KMS-11 (cell line): ENCODE measurements at regions not wholly inside any gene's neighbourhood (a gene's known extent, or its start where the extent isn't known, plus 50 kb on each side); places are given as distances from the start of the nearest gene placed in this dataset.

Experiments
- H2AFZ ChIP-seq: fragments of 200-600 bp; sonication (generic); 2 replicates; pipeline ENCODE4 v1.6.1; 2016; ENCODE audit warnings: antibody characterized with exemption, mixed run types, low read depth
- H3K27ac ChIP-seq: fragments of 200-600 bp; sonication (generic); 2 replicates; pipeline ENCODE4 v1.6.1; 2016; ENCODE audit warnings: mild to moderate bottlenecking, mixed run types
- H3K27me3 ChIP-seq: fragments of 200-600 bp; sonication (generic); 2 replicates; pipeline ENCODE4 v1.6.1; 2017; ENCODE audit warnings: mild to moderate bottlenecking, low read depth, mixed run types, moderate library complexity; ENCODE audit not compliant: insufficient read depth
- H3K36me3 ChIP-seq: fragments of 200-600 bp; sonication (generic); 2 replicates; pipeline ENCODE4 v1.6.1; 2017; ENCODE audit warnings: mild to moderate bottlenecking, mixed run types; ENCODE audit not compliant: insufficient read depth
- H3K4me1 ChIP-seq: fragments of 200-600 bp; sonication (generic); 2 replicates; pipeline ENCODE4 v1.6.1; 2016; ENCODE audit warnings: mild to moderate bottlenecking, low read depth, mixed run types; ENCODE audit not compliant: poor library complexity, severe bottlenecking
- H3K4me2 ChIP-seq: fragments of 200-600 bp; sonication (generic); 2 replicates; pipeline ENCODE4 v1.7.0; 2016; ENCODE audit warnings: mild to moderate bottlenecking, mixed run types
- H3K4me3 ChIP-seq: fragments of 200-600 bp; sonication (generic); IDR thresholded peaks from 2 replicates; pipeline ENCODE4 v1.6.1; 2017; ENCODE audit warnings: low read depth, low read length, mixed read lengths; ENCODE audit not compliant: insufficient read depth
- H3K79me2 ChIP-seq: fragments of 200-600 bp; sonication (generic); 2 replicates; pipeline ENCODE4 v1.6.1; 2016; ENCODE audit warnings: low read depth, mixed run types; ENCODE audit not compliant: insufficient read depth
- H3K9ac ChIP-seq: fragments of 200-600 bp; sonication (generic); 2 replicates; pipeline ENCODE4 v1.6.1; 2016; ENCODE audit warnings: mild to moderate bottlenecking, mixed run types
- H4K20me1 ChIP-seq: fragments of 200-600 bp; sonication (generic); 2 replicates; pipeline ENCODE4 v1.6.1; 2016; ENCODE audit warnings: mild to moderate bottlenecking, mixed run types; ENCODE audit not compliant: insufficient read depth
- TF ChIP-seq, protein P1 (sequence below): fragments of 200-600 bp; sonication (generic); conservative IDR thresholded peaks from 2 replicates; pipeline ENCODE4 v1.6.1; 2017; ENCODE audit warnings: low read depth, mild to moderate bottlenecking, antibody characterized with exemption, low read length, moderate library complexity, mixed read lengths

DNA sequence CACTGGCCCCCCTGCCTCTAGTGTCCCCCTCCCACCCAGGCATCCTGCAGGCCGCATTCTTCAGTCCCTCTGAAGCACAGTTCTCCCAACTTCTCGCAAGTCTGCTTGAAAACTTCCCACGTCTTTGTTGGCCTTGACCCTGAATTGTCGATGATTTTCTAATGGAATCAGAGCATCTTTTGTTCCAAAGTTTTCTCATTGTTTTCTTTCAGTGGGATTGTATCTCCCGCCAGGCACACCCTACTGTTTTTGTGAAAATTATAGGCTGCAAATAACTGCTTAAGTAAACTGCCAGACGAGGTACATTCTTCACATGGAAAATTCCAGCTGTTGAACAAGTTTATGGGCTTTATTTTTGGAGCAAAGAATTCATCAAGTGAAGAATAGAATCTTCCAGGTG lies 122.6 kb upstream of the SLC25A48 start:
- Histone ChIP-seq H3K4me1 (no peaks in the 10 kb centered on the region), H3K79me2 (no peaks in the 10 kb centered on the region), H4K20me1 (no peaks in the 10 kb centered on the region), H3K27ac (no peak overlapping the region), H3K4me2 (no peak overlapping the region), H3K9ac (no peak overlapping the region), H3K27me3 (no peaks in the 10 kb centered on the region), H3K4me3 (no peak overlapping the region), H2AFZ (no peak overlapping the region), H3K36me3 (no peaks in the 10 kb centered on the region)
- TF ChIP-seq, protein P1, sequence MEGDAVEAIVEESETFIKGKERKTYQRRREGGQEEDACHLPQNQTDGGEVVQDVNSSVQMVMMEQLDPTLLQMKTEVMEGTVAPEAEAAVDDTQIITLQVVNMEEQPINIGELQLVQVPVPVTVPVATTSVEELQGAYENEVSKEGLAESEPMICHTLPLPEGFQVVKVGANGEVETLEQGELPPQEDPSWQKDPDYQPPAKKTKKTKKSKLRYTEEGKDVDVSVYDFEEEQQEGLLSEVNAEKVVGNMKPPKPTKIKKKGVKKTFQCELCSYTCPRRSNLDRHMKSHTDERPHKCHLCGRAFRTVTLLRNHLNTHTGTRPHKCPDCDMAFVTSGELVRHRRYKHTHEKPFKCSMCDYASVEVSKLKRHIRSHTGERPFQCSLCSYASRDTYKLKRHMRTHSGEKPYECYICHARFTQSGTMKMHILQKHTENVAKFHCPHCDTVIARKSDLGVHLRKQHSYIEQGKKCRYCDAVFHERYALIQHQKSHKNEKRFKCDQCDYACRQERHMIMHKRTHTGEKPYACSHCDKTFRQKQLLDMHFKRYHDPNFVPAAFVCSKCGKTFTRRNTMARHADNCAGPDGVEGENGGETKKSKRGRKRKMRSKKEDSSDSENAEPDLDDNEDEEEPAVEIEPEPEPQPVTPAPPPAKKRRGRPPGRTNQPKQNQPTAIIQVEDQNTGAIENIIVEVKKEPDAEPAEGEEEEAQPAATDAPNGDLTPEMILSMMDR = no peak

GRCh38 chr5:135710045-135710675 lies 124.3 kb upstream of the SLC25A48 start:
- Histone ChIP-seq H2AFZ (no peak overlapping the region), H3K4me3 (no peak overlapping the region), H3K27me3 (no peaks in the 10 kb centered on the region), H3K9ac (no peak overlapping the region), H3K4me2 (no peak overlapping the region), H3K36me3 (no peaks in the 10 kb centered on the region), H4K20me1 (no peaks in the 10 kb centered on the region), H3K27ac (no peak overlapping the region), H3K79me2 (no peaks in the 10 kb centered on the region), H3K4me1 (no peaks in the 10 kb centered on the region)
- TF ChIP-seq, protein P1 = no peak

DNA sequence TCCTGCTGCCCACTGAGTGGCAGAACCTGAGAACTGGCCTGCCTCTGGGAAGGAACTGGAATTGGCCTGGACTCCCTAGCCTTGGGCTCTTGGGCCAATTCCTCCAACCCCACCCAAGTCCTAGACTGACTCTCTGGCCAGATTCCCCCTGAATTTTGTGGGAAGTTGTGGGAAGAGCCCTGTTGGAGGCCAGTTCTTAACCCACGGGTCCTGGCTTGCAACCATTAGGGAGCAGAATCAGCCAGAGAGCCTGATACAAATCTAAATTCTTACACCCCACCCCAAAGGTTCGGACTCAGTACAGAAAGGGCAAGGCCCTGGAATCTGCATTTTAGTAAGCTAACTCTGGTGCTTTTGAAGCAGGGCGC lies 125.3 kb upstream of the SLC25A48 start:
- Histone ChIP-seq H3K4me1 (no peaks in the 10 kb centered on the region), H3K27me3 (no peaks in the 10 kb centered on the region), H3K79me2 (no peaks in the 10 kb centered on the region), H3K9ac (no peak overlapping the region), H3K4me3 (no peak overlapping the region), H4K20me1 (no peaks in the 10 kb centered on the region), H3K36me3 (no peaks in the 10 kb centered on the region), H3K4me2 (no peak overlapping the region), H3K27ac (no peak overlapping the region), H2AFZ (no peak overlapping the region)
- TF ChIP-seq, protein P1 = no peak

- no peaks in the 10 kb centered on the region for H3K36me3 ChIP-seq
- no peak overlapping the region for H3K27ac ChIP-seq
- H3K4me3 ChIP-seq = no peak overlapping the region
- TF ChIP-seq, protein P1 = no peak
- H3K4me1 ChIP-seq = no peaks in the 10 kb centered on the region
- H3K4me2 ChIP-seq = no peak overlapping the region
- H3K79me2 ChIP-seq = no peaks in the 10 kb centered on the region
- H3K27me3 ChIP-seq = no peaks in the 10 kb centered on the region
- no peak overlapping the region for H3K9ac ChIP-seq
- no peaks in the 10 kb centered on the region for H4K20me1 ChIP-seq
- H2AFZ ChIP-seq = no peak overlapping the region
Measured at GRCh38 chr5:135708481-135709207, 125.8 kb upstream of the SLC25A48 start.
